ENCODE measurements at regions not wholly inside any gene's neighbourhood (a gene's known extent, or its start where the extent isn't known, plus 50 kb on each side); places are given as distances from the start of the nearest gene placed in this dataset.
"Not testable (repeated sequence)": the region's sequence is repeated elsewhere in the genome, so short reads cannot be mapped to it uniquely, and the experiment has no call there.

GRCh38 chr5:92390657-92391056, 1007.5 kb upstream of the ARRDC3 start:
- DNase-seq (ENCODE audit: low spot score), result no peak

- no peak for DNase-seq (ENCODE audit: low spot score)
Observed at GRCh38 chr5:92380069-92380770, 997.1 kb upstream of the ARRDC3 start.

GRCh38 chr5:92378966-92379611, 996.0 kb upstream of the ARRDC3 start:
- DNase-seq (ENCODE audit: low spot score), result no peak

- DNase-seq (ENCODE audit: low spot score), result no peak
Observed at GRCh38 chr5:92374859-92375258, 991.7 kb upstream of the ARRDC3 start.

- no peak for DNase-seq (ENCODE audit: low spot score)
Observed at GRCh38 chr5:92372766-92373165, 989.6 kb upstream of the ARRDC3 start.

- DNase-seq (ENCODE audit: low spot score), result no peak
Observed at GRCh38 chr5:92371889-92372235, 988.7 kb upstream of the ARRDC3 start.

- DNase-seq (ENCODE audit: low spot score), result no peak
Observed at GRCh38 chr5:92371171-92371888, 988.2 kb upstream of the ARRDC3 start.

GRCh38 chr5:92370032-92370431, 986.9 kb upstream of the ARRDC3 start:
- no peak for DNase-seq (ENCODE audit: low spot score)

GRCh38 chr5:92369587-92369986, 986.5 kb upstream of the ARRDC3 start:
- DNase-seq (ENCODE audit: low spot score), result no peak

GRCh38 chr5:92364986-92365550, 982.0 kb upstream of the ARRDC3 start:
- no peak for DNase-seq (ENCODE audit: low spot score)

- no peak for DNase-seq (ENCODE audit: low spot score)
Observed at GRCh38 chr5:92353107-92354030, 970.3 kb upstream of the ARRDC3 start.

- no peak for DNase-seq (ENCODE audit: low spot score)
Observed at GRCh38 chr5:92337772-92338234, 954.7 kb upstream of the ARRDC3 start.

- DNase-seq (ENCODE audit: low spot score), result no peak
Observed at GRCh38 chr5:92332039-92332438, 948.9 kb upstream of the ARRDC3 start.

- DNase-seq (ENCODE audit: low spot score), result no peak
Observed at GRCh38 chr5:92330365-92330764, 947.2 kb upstream of the ARRDC3 start.

- no peak for DNase-seq (ENCODE audit: low spot score)
Observed at GRCh38 chr5:92329759-92330158, 946.6 kb upstream of the ARRDC3 start.

GRCh38 chr5:92328584-92329259, 945.6 kb upstream of the ARRDC3 start:
- no peak for DNase-seq (ENCODE audit: low spot score)

- no peak for DNase-seq (ENCODE audit: low spot score)
Observed at GRCh38 chr5:92320446-92320845, 937.3 kb upstream of the ARRDC3 start.

- DNase-seq (ENCODE audit: low spot score), result no peak
Observed at GRCh38 chr5:92313385-92313784, 930.3 kb upstream of the ARRDC3 start.

GRCh38 chr5:92309336-92309991, 926.3 kb upstream of the ARRDC3 start:
- DNase-seq (ENCODE audit: low spot score), result no peak

- no peak for DNase-seq (ENCODE audit: low spot score)
Observed at GRCh38 chr5:92308679-92309078, 925.6 kb upstream of the ARRDC3 start.

- not testable (repeated sequence) for DNase-seq (ENCODE audit: low spot score)
Observed at GRCh38 chr5:92302356-92302755, 919.2 kb upstream of the ARRDC3 start.
